Osteocyte (in vitro differentiated cells): ENCODE measurements at regions not wholly inside any gene's neighbourhood (a gene's known extent, or its start where the extent isn't known, plus 50 kb on each side); places are given as distances from the start of the nearest gene placed in this dataset.
"Not testable (repeated sequence)": the region's sequence is repeated elsewhere in the genome, so short reads cannot be mapped to it uniquely, and the experiment has no call there.

Experiments used
- DNase-seq: peaks from one replicate; pipeline ENCODE4 v3.0.0; 2021; ENCODE audit warnings: mixed read lengths; ENCODE audit not compliant: unreplicated experiment; ENCODE audit errors: extremely low spot score
- H3K27ac Mint-ChIP-seq: one replicate; pipeline ENCODE4 v1.8.0; 2021; ENCODE audit warnings: mild to moderate bottlenecking, mixed read lengths; ENCODE audit not compliant: unreplicated experiment
- H3K27me3 Mint-ChIP-seq: one replicate; pipeline ENCODE4 v1.8.0; 2021; ENCODE audit warnings: mixed read lengths; ENCODE audit not compliant: unreplicated experiment
- H3K36me3 Mint-ChIP-seq: one replicate; pipeline ENCODE4 v1.8.0; 2021; ENCODE audit warnings: mixed read lengths; ENCODE audit not compliant: unreplicated experiment
- H3K4me1 Mint-ChIP-seq: one replicate; pipeline ENCODE4 v1.8.0; 2021; ENCODE audit warnings: mixed read lengths; ENCODE audit not compliant: unreplicated experiment
- H3K4me3 Mint-ChIP-seq: one replicate; pipeline ENCODE4 v1.8.0; 2021; ENCODE audit warnings: mild to moderate bottlenecking, moderate library complexity, mixed read lengths; ENCODE audit not compliant: unreplicated experiment
- H3K9me3 Mint-ChIP-seq: one replicate; pipeline ENCODE4 v1.8.0; 2021; ENCODE audit warnings: mixed read lengths; ENCODE audit not compliant: unreplicated experiment
- TF ChIP-seq, protein P1 (sequence below): fragments of 200-600 bp; sonication (generic); IDR thresholded peaks from 2 replicates; pipeline ENCODE4 v1.5.0; 2021; ENCODE audit warnings: antibody characterized with exemption, mild to moderate bottlenecking, moderate library complexity

GRCh38 chr1:192880231-192880630 is 71.4 kb downstream of the RGS2 start:
- DNase-seq: no peak
- TF ChIP-seq, protein P1, sequence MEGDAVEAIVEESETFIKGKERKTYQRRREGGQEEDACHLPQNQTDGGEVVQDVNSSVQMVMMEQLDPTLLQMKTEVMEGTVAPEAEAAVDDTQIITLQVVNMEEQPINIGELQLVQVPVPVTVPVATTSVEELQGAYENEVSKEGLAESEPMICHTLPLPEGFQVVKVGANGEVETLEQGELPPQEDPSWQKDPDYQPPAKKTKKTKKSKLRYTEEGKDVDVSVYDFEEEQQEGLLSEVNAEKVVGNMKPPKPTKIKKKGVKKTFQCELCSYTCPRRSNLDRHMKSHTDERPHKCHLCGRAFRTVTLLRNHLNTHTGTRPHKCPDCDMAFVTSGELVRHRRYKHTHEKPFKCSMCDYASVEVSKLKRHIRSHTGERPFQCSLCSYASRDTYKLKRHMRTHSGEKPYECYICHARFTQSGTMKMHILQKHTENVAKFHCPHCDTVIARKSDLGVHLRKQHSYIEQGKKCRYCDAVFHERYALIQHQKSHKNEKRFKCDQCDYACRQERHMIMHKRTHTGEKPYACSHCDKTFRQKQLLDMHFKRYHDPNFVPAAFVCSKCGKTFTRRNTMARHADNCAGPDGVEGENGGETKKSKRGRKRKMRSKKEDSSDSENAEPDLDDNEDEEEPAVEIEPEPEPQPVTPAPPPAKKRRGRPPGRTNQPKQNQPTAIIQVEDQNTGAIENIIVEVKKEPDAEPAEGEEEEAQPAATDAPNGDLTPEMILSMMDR: no peak
- H3K4me1 Mint-ChIP-seq: peaks cover 8% of the 10 kb centered on the region
- peaks cover 2% of the 10 kb centered on the region for H3K27me3 Mint-ChIP-seq
- no peaks in the 10 kb centered on the region for H3K36me3 Mint-ChIP-seq
- H3K9me3 Mint-ChIP-seq: no peaks in the 10 kb centered on the region
- no peak overlapping the region for H3K4me3 Mint-ChIP-seq
- H3K27ac Mint-ChIP-seq: no peak overlapping the region

DNA sequence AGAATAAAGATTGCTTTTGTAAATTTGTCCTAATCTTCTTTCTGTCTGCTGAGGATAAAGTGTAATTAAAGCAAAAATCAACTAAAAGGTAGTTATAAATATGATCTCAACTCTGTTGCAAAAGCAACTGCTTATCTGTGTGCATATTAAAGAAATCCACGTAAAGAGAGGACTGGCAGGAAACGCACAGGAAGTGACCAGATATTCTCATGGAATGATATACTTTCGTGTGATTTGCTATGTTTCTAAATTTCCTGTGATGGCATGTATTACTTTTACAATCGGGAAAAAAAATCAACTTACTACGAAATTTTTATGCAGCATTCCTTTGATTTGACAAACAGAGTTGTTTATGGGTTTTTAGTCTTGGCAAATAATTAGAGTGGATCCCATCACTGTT is 75.4 kb downstream of the RGS2 start:
- TF ChIP-seq, protein P1: no peak
- Mint-ChIP-seq H3K4me1 (peaks cover 9% of the 10 kb centered on the region), H3K27ac (no peak overlapping the region), H3K4me3 (no peak overlapping the region), H3K36me3 (no peaks in the 10 kb centered on the region), H3K9me3 (no peaks in the 10 kb centered on the region), H3K27me3 (no peaks in the 10 kb centered on the region)
- no peak for DNase-seq

DNA sequence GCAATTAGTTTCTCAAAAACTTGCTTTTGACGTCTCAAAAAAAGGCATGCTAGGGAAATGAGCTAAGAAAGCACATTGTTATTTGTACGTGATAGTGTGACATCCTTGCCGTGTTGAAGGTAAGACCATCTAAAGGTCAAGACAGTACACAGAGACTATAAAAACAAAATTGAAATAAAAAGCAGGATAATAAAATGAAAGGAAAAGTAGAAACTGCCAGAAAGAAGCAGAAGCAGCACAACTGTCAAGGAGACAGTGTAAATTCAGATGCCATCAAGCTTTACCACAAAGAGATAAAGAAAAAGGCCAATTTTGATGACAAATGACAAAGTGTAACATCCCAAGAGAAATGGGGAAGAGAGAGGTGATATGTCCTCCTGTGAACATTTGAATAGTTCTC is 76.5 kb downstream of the RGS2 start:
- not testable (repeated sequence) for DNase-seq, H3K27me3 Mint-ChIP-seq, H3K4me1 Mint-ChIP-seq, H3K36me3 Mint-ChIP-seq, H3K9me3 Mint-ChIP-seq, H3K27ac Mint-ChIP-seq, H3K4me3 Mint-ChIP-seq

DNA sequence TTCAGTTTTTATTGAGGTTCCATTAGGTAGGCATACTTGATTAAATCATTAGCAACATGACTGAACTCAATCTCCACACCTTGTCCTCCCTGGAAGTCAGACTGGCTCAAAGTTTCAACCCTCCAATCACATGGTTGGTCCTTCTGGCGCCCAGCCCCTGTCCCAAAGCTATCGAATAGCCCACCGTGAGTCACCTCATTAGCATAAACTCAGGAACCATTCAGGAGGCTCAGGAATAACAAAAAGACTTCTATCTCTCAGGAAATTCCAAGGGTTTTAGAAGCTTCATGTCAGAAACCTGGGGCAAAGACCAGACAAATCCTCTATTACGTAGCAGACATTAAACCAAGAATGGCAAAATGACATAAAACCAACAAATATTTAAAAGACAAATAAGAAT is 78.6 kb downstream of the RGS2 start:
- no peaks in the 10 kb centered on the region for H3K27me3 Mint-ChIP-seq
- H3K27ac Mint-ChIP-seq: no peak overlapping the region
- DNase-seq: no peak
- no peaks in the 10 kb centered on the region for H3K9me3 Mint-ChIP-seq
- peaks cover 6% of the 10 kb centered on the region for H3K4me1 Mint-ChIP-seq
- no peak overlapping the region for H3K4me3 Mint-ChIP-seq
- TF ChIP-seq, protein P1: no peak
- H3K36me3 Mint-ChIP-seq: no peaks in the 10 kb centered on the region

DNA sequence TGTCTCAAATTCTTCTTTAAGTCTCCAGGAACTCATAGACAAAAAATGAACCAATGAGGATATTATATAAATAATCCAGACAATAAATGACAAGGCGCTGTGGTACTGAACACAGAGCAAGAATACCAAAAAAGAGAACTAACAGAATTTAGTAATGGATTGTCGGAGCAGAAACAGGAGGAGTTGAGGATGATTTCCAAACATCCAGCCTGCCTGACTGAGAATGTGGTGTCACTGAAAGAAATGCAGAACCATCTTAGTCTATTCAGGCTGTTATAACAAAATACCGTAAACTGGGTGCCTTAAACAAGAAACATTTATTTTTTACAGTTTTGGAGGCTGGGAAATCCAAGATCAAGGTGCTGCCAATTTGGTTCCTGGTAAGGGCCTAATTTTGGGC is 79.7 kb downstream of the RGS2 start:
- DNase-seq: no peak

More for the DNA sequence above, 79.7 kb downstream of the RGS2 start:
- Mint-ChIP-seq H3K9me3 (no peaks in the 10 kb centered on the region), H3K4me1 (peaks cover 6% of the 10 kb centered on the region), H3K4me3 (no peak overlapping the region), H3K27ac (no peak overlapping the region), H3K36me3 (no peaks in the 10 kb centered on the region), H3K27me3 (no peaks in the 10 kb centered on the region)
- TF ChIP-seq, protein P1: no peak
